Activated naive CD4-positive, alpha-beta T cell treated with anti-CD3 and anti-CD28 coated beads for 36 hours (primary cell): ENCODE measurements at regions not wholly inside any gene's neighbourhood (a gene's known extent, or its start where the extent isn't known, plus 50 kb on each side); places are given as distances from the start of the nearest gene placed in this dataset.

Source experiments
- CTCF ChIA-PET: fragments of 350-600 bp; sonication (Branson Sonifier 250); formaldehyde crosslinking; loops from one replicate; lab custom pipeline; 2021; ENCODE audit warnings: antibody characterized with exemption; lab: Charles Lee
- DNase-seq: peaks from one replicate; pipeline ENCODE4 v3.0.0-alpha.2; 2020
- H3K27ac Mint-ChIP-seq: one replicate; pipeline ENCODE4 v1.8.0; 2021; ENCODE audit warnings: mild to moderate bottlenecking, mixed read lengths
- H3K27me3 Mint-ChIP-seq: one replicate; pipeline ENCODE4 v1.8.0; 2021; ENCODE audit warnings: low read depth, mixed read lengths
- H3K36me3 Mint-ChIP-seq: one replicate; pipeline ENCODE4 v1.8.0; 2021; ENCODE audit warnings: low read depth, mixed read lengths
- H3K4me1 Mint-ChIP-seq: one replicate; pipeline ENCODE4 v1.8.0; 2021; ENCODE audit warnings: low read depth, mixed read lengths
- H3K4me3 Mint-ChIP-seq: one replicate; pipeline ENCODE4 v1.8.0; 2021; ENCODE audit warnings: mild to moderate bottlenecking, moderate library complexity, mixed read lengths
- H3K9me3 Mint-ChIP-seq: one replicate; pipeline ENCODE4 v1.8.0; 2021; ENCODE audit warnings: mixed read lengths
- intact Hi-C: fragments of 100-400 bp; cut with micrococcal nuclease; formaldehyde crosslinking; loops from one replicate; pipeline ENCODE4 v1.15.1; 2023

- intact Hi-C loops, result no loop called here
- no peaks in the 10 kb centered on the region for H3K4me1 Mint-ChIP-seq
- no peak overlapping the region for H3K27ac Mint-ChIP-seq
- CTCF ChIA-PET, result no interaction called here
- no peaks in the 10 kb centered on the region for H3K36me3 Mint-ChIP-seq
- H3K9me3 Mint-ChIP-seq, result no peaks in the 10 kb centered on the region
- H3K27me3 Mint-ChIP-seq, result no peaks in the 10 kb centered on the region
- H3K4me3 Mint-ChIP-seq, result no peak overlapping the region
- DNase-seq, result no peak
These were observed 780.6 kb downstream of the INHBA start for GRCh38 chr7:40922316-40922670.

- Mint-ChIP-seq H3K36me3 (no peaks in the 10 kb centered on the region), H3K9me3 (no peaks in the 10 kb centered on the region), H3K27me3 (no peaks in the 10 kb centered on the region), H3K27ac (no peak overlapping the region), H3K4me3 (no peak overlapping the region), H3K4me1 (no peaks in the 10 kb centered on the region)
- CTCF ChIA-PET, result no interaction called here
- intact Hi-C loops, result no loop called here
- DNase-seq, result no peak
These were observed 781.1 kb downstream of the INHBA start for GRCh38 chr7:40921589-40922315.

- Mint-ChIP-seq H3K36me3 (no peaks in the 10 kb centered on the region), H3K4me1 (no peaks in the 10 kb centered on the region), H3K27me3 (no peaks in the 10 kb centered on the region), H3K4me3 (no peak overlapping the region), H3K9me3 (no peaks in the 10 kb centered on the region), H3K27ac (no peak overlapping the region)
- CTCF ChIA-PET, result no interaction called here
- intact Hi-C loops, result no loop called here
- DNase-seq, result no peak
These were observed 784.0 kb downstream of the SUGCT start for GRCh38 chr7:40918701-40919271.

- intact Hi-C loops, result no loop called here
- no peak for DNase-seq
- no peaks in the 10 kb centered on the region for H3K9me3 Mint-ChIP-seq
- H3K4me3 Mint-ChIP-seq, result no peak overlapping the region
- H3K27me3 Mint-ChIP-seq, result no peaks in the 10 kb centered on the region
- no peaks in the 10 kb centered on the region for H3K4me1 Mint-ChIP-seq
- CTCF ChIA-PET, result interaction anchor here (0.6 kb wide), 1 partner anchor 82 kb away, joined by 3 read pairs; no protein-coding TSS in a partner anchor
- H3K27ac Mint-ChIP-seq, result no peak overlapping the region
- H3K36me3 Mint-ChIP-seq, result no peaks in the 10 kb centered on the region
These were observed 782.0 kb downstream of the SUGCT start for GRCh38 chr7:40916813-40917212.

- Mint-ChIP-seq H3K9me3 (peaks cover 2% of the 10 kb centered on the region), H3K36me3 (no peaks in the 10 kb centered on the region), H3K4me1 (no peaks in the 10 kb centered on the region), H3K4me3 (no peak overlapping the region), H3K27me3 (no peaks in the 10 kb centered on the region), H3K27ac (no peak overlapping the region)
- CTCF ChIA-PET, result no interaction called here
- intact Hi-C loops, result no loop called here
- no peak for DNase-seq
These were observed 780.3 kb downstream of the SUGCT start for GRCh38 chr7:40915071-40915470.
